K562 (cell line): ENCODE measurements at regions not wholly inside any gene's neighbourhood (a gene's known extent, or its start where the extent isn't known, plus 50 kb on each side); places are given as distances from the start of the nearest gene placed in this dataset.

ENCODE experiments used
- ATAC-seq: fragments of 200-7000 bp; cut with Tn5 transposase; 3 replicates; pipeline ENCODE4 v1.9.1; 2020; ENCODE audit warnings: moderate library complexity
- BruUV-seq: library from RNA; stranded (reverse); fragments of 400-500 nt; replicated peaks from 2 replicates; lab custom pipeline; 2021; lab: Mats Ljungman, UMichigan
- CTCF ChIA-PET: fragments of 300-600 bp; formaldehyde crosslinking; extraction: SDS; loops from one replicate; lab custom pipeline; 2021; ENCODE audit warnings: low intra/inter-chr PET ratio; lab: Yijun Ruan, JAX
- POLR2A ChIA-PET: fragments of 300-600, 350-650 bp; sonication (Branson Sonifier 250); formaldehyde crosslinking; extraction: SDS; loops from one replicate; lab custom pipeline; 2021; ENCODE audit warnings: antibody characterized with exemption, inconsistent platforms; lab: Yijun Ruan, JAX
- DNase-seq, 4 experiments: peaks; one replicate each; pipeline versions ENCODE4 v3.0.0 to v3.0.0-alpha.2; 2011 to 2018; ENCODE audit warnings: low spot score in 3 of 4, mixed read lengths in 3 of 4; ENCODE audit errors: extremely low read depth in 1 of 4
- FAIRE-seq: peaks from 2 replicates; lab custom pipeline; 2011; peaks lifted over from hg19 to GRCh38; lab: Jason Lieb, UNC
- H2AFZ ChIP-seq: 2 replicates; pipeline ENCODE4 v1.6.0; 2011; ENCODE audit warnings: low read depth, low read length, control low read depth, inconsistent platforms
- H3K27ac ChIP-seq: fragments of 200-600 bp; 3 replicates; pipeline ENCODE4 v1.8.0; 2011; ENCODE audit warnings: low read depth, mild to moderate bottlenecking, control low read depth, inconsistent platforms, low read length, moderate library complexity, mixed read lengths; ENCODE audit errors: extremely low read depth
- H3K27me3 ChIP-seq, 2 experiments: fragments of 300-600 bp in 1 of 2; 2 replicates in 1 of 2; 3 replicates in 1 of 2; pipeline versions ENCODE4 v1.6.0 to v1.8.0; 2011; ENCODE audit warnings: inconsistent platforms in 2 of 2, low read length in 2 of 2, mild to moderate bottlenecking in 1 of 2, mixed read lengths in 1 of 2, moderate library complexity in 1 of 2; ENCODE audit not compliant: control insufficient read depth in 2 of 2, insufficient read depth in 2 of 2
- H3K36me3 ChIP-seq: fragments of 300-600 bp; 3 replicates; pipeline ENCODE4 v1.8.0; 2011; ENCODE audit warnings: mild to moderate bottlenecking, low read length, inconsistent platforms; ENCODE audit not compliant: control insufficient read depth, insufficient read depth
- H3K4me1 ChIP-seq, 2 experiments: fragments of 200-600 bp in 1 of 2; replicated peaks in 1 of 2; 2 replicates in 1 of 2; 3 replicates in 1 of 2; pipeline versions ENCODE4 v1.5.1 to v1.8.0; 2011; ENCODE audit warnings: inconsistent platforms in 2 of 2, low read length in 2 of 2, mild to moderate bottlenecking in 1 of 2, mixed read lengths in 1 of 2, moderate library complexity in 1 of 2; ENCODE audit not compliant: control insufficient read depth in 2 of 2, insufficient read depth in 2 of 2
- H3K4me2 ChIP-seq: 2 replicates; pipeline ENCODE4 v1.6.1; 2011; ENCODE audit warnings: low read length, control low read depth, inconsistent platforms, mixed read lengths; ENCODE audit not compliant: insufficient read depth
- H3K4me3 ChIP-seq: fragments of 200-600 bp; sonication (generic), shearing (Covaris generic); 2 replicates; pipeline ENCODE4 v1.5.1; 2016; ENCODE audit warnings: control low read depth, inconsistent platforms
- H3K79me2 ChIP-seq: fragments of 200-600 bp; 3 replicates; pipeline ENCODE4 v1.8.0; 2011; ENCODE audit warnings: low read length, inconsistent platforms; ENCODE audit not compliant: control insufficient read depth, insufficient read depth
- H3K9ac ChIP-seq, 2 experiments: 2 replicates each; pipeline versions ENCODE4 v1.6.0 to v1.6.1; 2011; ENCODE audit warnings: low read depth in 2 of 2, low read length in 2 of 2, control low read depth in 1 of 2, inconsistent platforms in 1 of 2, mild to moderate bottlenecking in 1 of 2, mixed read lengths in 1 of 2; ENCODE audit not compliant: insufficient read depth in 1 of 2
- H3K9me1 ChIP-seq: one replicate; pipeline ENCODE4 v1.6.0; 2011; ENCODE audit warnings: inconsistent platforms, mild to moderate bottlenecking, low read length, moderate library complexity; ENCODE audit not compliant: control insufficient read depth, insufficient read depth
- H3K9me3 ChIP-seq: replicated peaks from 2 replicates; pipeline ENCODE4 v1.5.1; 2011; ENCODE audit warnings: low read depth, low read length, inconsistent platforms; ENCODE audit not compliant: control insufficient read depth, insufficient read depth
- H4K20me1 ChIP-seq: replicated peaks from 2 replicates; pipeline ENCODE4 v1.6.1; 2011; ENCODE audit warnings: low read length, inconsistent platforms, mixed read lengths; ENCODE audit not compliant: control insufficient read depth, insufficient read depth
- ARNT ChIP-seq, 2 experiments: fragments of 450-650 bp; IDR thresholded peaks; 2 replicates each; pipeline ENCODE4 v1.6.1; 2016; ENCODE audit warnings: mild to moderate bottlenecking in 1 of 2
- BRD9 ChIP-seq: fragments of 450-650 bp; IDR thresholded peaks from 2 replicates; pipeline ENCODE4 v1.6.1; 2018; ENCODE audit warnings: low read depth; ENCODE audit not compliant: partially characterized antibody
- CBFB ChIP-seq: sonication (generic); formaldehyde crosslinking; IDR thresholded peaks from 2 replicates; pipeline ENCODE4 v1.4.0; 2020; ENCODE audit warnings: mild to moderate bottlenecking, missing genetic modification reagents
- FOXP4 ChIP-seq: sonication (generic); formaldehyde crosslinking; IDR thresholded peaks from 2 replicates; pipeline ENCODE4 v1.8.0; 2022; ENCODE audit warnings: mild to moderate bottlenecking, missing genetic modification reagents, borderline replicate concordance
- HDGF ChIP-seq: fragments of 450-650 bp; IDR thresholded peaks from 2 replicates; pipeline ENCODE4 v1.6.1; 2016
- JUN ChIP-seq, 2 experiments: sonication (generic) in 1 of 2; formaldehyde crosslinking in 1 of 2; IDR thresholded peaks; 2 replicates each; pipeline versions ENCODE4 v1.6.1 to v1.8.0; 2012 to 2022; ENCODE audit warnings: borderline replicate concordance in 2 of 2, mild to moderate bottlenecking in 2 of 2, improper control_type of control experiment in 1 of 2, low read depth in 1 of 2, low read length in 1 of 2, missing genetic modification reagents in 1 of 2
- KLF16 ChIP-seq: IDR thresholded peaks from 2 replicates; pipeline ENCODE4 v1.6.1; 2016; ENCODE audit warnings: antibody characterized with exemption
- MEF2A ChIP-seq: IDR thresholded peaks from 2 replicates; pipeline ENCODE4 v1.6.1; 2011; ENCODE audit warnings: low read depth, mild to moderate bottlenecking, low read length, moderate library complexity; ENCODE audit not compliant: control insufficient read depth
- TCFL5 ChIP-seq: fragments of 250-450 bp; sonication (Bioruptor Pico); conservative IDR thresholded peaks from 2 replicates; pipeline ENCODE4 v1.6.1; 2021; ENCODE audit warnings: mild to moderate bottlenecking, moderate library complexity, matching md5 sums
- ZBTB11 ChIP-seq, 3 experiments: fragments of 200-800 bp in 1 of 3; fragments of 250-450 bp in 1 of 3; fragments of 450-650 bp in 1 of 3; sonication (Bioruptor Pico) in 1 of 3; sonication (Bioruptor generic) in 1 of 3; formaldehyde crosslinking in 1 of 3; IDR thresholded peaks; 2 replicates each; pipeline versions ENCODE4 v1.6.1 to v1.8.0; 2016 to 2022; ENCODE audit warnings: mild to moderate bottlenecking in 2 of 3, missing genetic modification characterization in 2 of 3, missing compliant biosample characterization in 1 of 3, moderate library complexity in 1 of 3
- ZNF436 ChIP-seq: fragments of 250-450, 450-650 bp; sonication (Bioruptor Pico); formaldehyde crosslinking; IDR thresholded peaks from 2 replicates; pipeline ENCODE4 v1.7.0; 2020; ENCODE audit warnings: mild to moderate bottlenecking
- WGBS: fragments of 100-300 bp; shearing (Covaris generic); methylation state at CpG from one replicate; pipeline ENCODE4 v1.1.6; 2016; ENCODE audit warnings: low coverage, mixed read lengths; ENCODE audit not compliant: insufficient coverage; ENCODE audit errors: missing lambda C conversion rate; 5-methylcytosine and 5-hydroxymethylcytosine counted together
- in situ Hi-C: fragments of 300-500 bp; cut with MboI; formaldehyde crosslinking; loops from 4 replicates; pipeline ENCODE4 v1.15.0; 2018; ENCODE audit warnings: inconsistent platforms, mixed read lengths
- intact Hi-C: fragments of 100-400 bp; cut with micrococcal nuclease; formaldehyde crosslinking; loops from 2 replicates; pipeline ENCODE4 v1.14.2; 2022

GRCh38 chr2:123596621-123597020 lies 428.5 kb upstream of the CNTNAP5 start:
- no peak overlapping the region for H3K4me3 ChIP-seq
- H3K27ac ChIP-seq = no peak overlapping the region
- no TSS peak for BruUV-seq
- no peak for DNase-seq
- no peaks in the 10 kb centered on the region for H3K9me1 ChIP-seq
- no peak overlapping the region for H3K9ac ChIP-seq
- H3K9me3 ChIP-seq = no peaks in the 10 kb centered on the region
- H3K4me1 ChIP-seq = no peaks in the 10 kb centered on the region
- no peaks in the 10 kb centered on the region for H3K79me2 ChIP-seq
- no peak overlapping the region for H3K4me2 ChIP-seq
- no peaks in the 10 kb centered on the region for H3K27me3 ChIP-seq
- ATAC-seq = no peak
- TF ChIP-seq HDGF (no peak), ZNF436 (CRISPR knock-in tag) (no peak), ZBTB11 (CRISPR knock-in tag; IDR thresholded peaks at IDR 0.05) (no peak), KLF16 (no peak), BRD9 (no peak), ARNT (IDR thresholded peaks at IDR 0.05) (no peak), MEF2A (no peak), TCFL5 (CRISPR knock-in tag) (no peak), JUN (IDR thresholded peaks at IDR 0.05; ENCODE audit: borderline replicate concordance, low read depth, low read length) (no peak), JUN (CRISPR knock-in tag; IDR thresholded peaks at IDR 0.05; ENCODE audit: borderline replicate concordance) (no peak), FOXP4 (CRISPR knock-in tag) (no peak), CBFB (CRISPR knock-in tag) (no peak)
- TF ChIP-seq, all 486 proteins: peak for 0
- ChIA-PET CTCF (no interaction called here), POLR2A (no interaction called here)
- intact Hi-C loops = no loop called here
- 0% methylated on average over 1 of the region's 1 CpG for WGBS
- in situ Hi-C loops = no loop called here
- H4K20me1 ChIP-seq = no peaks in the 10 kb centered on the region
- FAIRE-seq = no peak
- H3K36me3 ChIP-seq = no peaks in the 10 kb centered on the region
- H2AFZ ChIP-seq = no peak overlapping the region
